ENCODE measurements at regions not wholly inside any gene's neighbourhood (a gene's known extent, or its start where the extent isn't known, plus 50 kb on each side); places are given as distances from the start of the nearest gene placed in this dataset.
"Not testable (repeated sequence)": the region's sequence is repeated elsewhere in the genome, so short reads cannot be mapped to it uniquely, and the experiment has no call there.

GRCh38 chr1:68881330-68882194 is 384.7 kb upstream of the DEPDC1 start:
- DNase-seq: not testable (repeated sequence)

- no peak for DNase-seq
Observed at GRCh38 chr1:68889471-68889870, 392.6 kb upstream of the DEPDC1 start.

GRCh38 chr1:68890736-68891135 is 393.9 kb upstream of the DEPDC1 start:
- DNase-seq: no peak

GRCh38 chr1:68904477-68904876 is 407.6 kb upstream of the DEPDC1 start:
- peak; percentile 82 for DNase-seq

- DNase-seq: no peak
Observed at GRCh38 chr1:68906431-68906830, 409.5 kb upstream of the DEPDC1 start.

GRCh38 chr1:68907491-68907890 is 410.6 kb upstream of the DEPDC1 start:
- DNase-seq: no peak

GRCh38 chr1:68908316-68908715 is 411.4 kb upstream of the DEPDC1 start:
- DNase-seq: no peak

- DNase-seq: peak; percentile 99
Observed at GRCh38 chr1:68916221-68916902, 419.5 kb upstream of the DEPDC1 start.

GRCh38 chr1:68917456-68917855 is 420.6 kb upstream of the DEPDC1 start:
- DNase-seq: no peak

- DNase-seq: peak; percentile 20
Observed at GRCh38 chr1:68918563-68918962, 421.7 kb upstream of the DEPDC1 start.

- peak; percentile 16 for DNase-seq
Observed at GRCh38 chr1:68919075-68919474, 422.2 kb upstream of the DEPDC1 start.

- not testable (repeated sequence) for DNase-seq
Observed at GRCh38 chr1:68923475-68924088, 426.7 kb upstream of the DEPDC1 start.

GRCh38 chr1:68930101-68930500 is 433.2 kb upstream of the DEPDC1 start:
- no peak for DNase-seq

- DNase-seq: no peak
Observed at GRCh38 chr1:68936530-68936929, 439.6 kb upstream of the DEPDC1 start.

- no peak for DNase-seq
Observed at GRCh38 chr1:68938051-68938666, 441.3 kb upstream of the DEPDC1 start.

- no peak for DNase-seq
Observed at GRCh38 chr1:68950036-68950435, 453.2 kb upstream of the DEPDC1 start.

GRCh38 chr1:68953311-68953710 is 456.4 kb upstream of the DEPDC1 start:
- no peak for DNase-seq

- DNase-seq: peak; percentile 78
Observed at GRCh38 chr1:68954841-68955240, 458.0 kb upstream of the DEPDC1 start.

GRCh38 chr1:68955424-68955823 is 458.5 kb upstream of the DEPDC1 start:
- DNase-seq: no peak

GRCh38 chr1:68958958-68959357 is 462.1 kb upstream of the DEPDC1 start:
- no peak for DNase-seq

GRCh38 chr1:68959461-68960030 is 462.7 kb upstream of the DEPDC1 start:
- DNase-seq: no peak

- DNase-seq: no peak
Observed at GRCh38 chr1:68961143-68961542, 464.3 kb upstream of the DEPDC1 start.

GRCh38 chr1:68963353-68963752 is 466.5 kb upstream of the DEPDC1 start:
- no peak for DNase-seq
